Muscle of back (tissue), 3 donors: ENCODE measurements at regions not wholly inside any gene's neighbourhood (a gene's known extent, or its start where the extent isn't known, plus 50 kb on each side); places are given as distances from the start of the nearest gene placed in this dataset.
"Not testable (repeated sequence)": the region's sequence is repeated elsewhere in the genome, so short reads cannot be mapped to it uniquely, and the experiment has no call there.

ENCODE experiments used
- DNase-seq, 3 donors: peaks; one replicate each; pipeline versions ENCODE4 v3.0.0 to v3.0.0-alpha.2; 2013

DNA sequence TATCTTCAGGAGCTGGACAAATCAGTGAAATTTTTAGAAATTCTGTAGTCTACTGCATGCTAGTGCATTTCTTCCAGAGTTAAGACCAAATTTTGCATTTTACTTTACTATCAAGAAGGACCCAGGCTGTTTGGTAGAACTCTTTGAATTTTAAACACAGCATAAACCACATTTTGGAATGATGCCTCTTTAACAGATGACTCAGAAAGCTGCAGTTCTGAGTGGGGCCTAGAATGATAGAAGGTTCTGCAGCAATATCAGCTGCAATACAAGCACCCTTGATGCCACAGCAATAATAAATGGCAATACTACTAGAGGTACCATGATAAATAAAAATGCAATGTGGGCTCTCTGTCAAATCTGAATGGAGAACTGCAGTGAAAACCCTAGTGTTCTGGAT, 198.7 kb downstream of the TMA16 start:
- DNase-seq = no peak

DNA sequence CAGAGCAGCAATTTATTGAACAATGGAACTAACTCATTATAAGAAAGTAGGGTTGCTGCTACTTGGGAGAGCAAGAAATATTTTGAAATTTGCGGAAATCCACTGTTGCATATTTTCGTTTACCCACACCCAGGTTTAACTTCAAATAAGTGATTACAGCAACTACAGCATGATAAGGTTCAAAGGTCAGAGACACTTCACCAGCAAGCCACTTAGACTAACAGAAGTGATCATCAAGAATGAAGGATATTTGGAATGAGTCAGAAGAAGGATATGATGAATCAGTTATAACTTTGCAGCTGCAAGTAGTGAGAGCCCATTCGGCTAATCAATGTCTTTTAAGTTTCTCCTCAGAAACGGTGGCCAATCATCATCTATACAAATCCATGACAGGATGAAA, 199.3 kb downstream of the TMA16 start:
- no peak for DNase-seq

DNA sequence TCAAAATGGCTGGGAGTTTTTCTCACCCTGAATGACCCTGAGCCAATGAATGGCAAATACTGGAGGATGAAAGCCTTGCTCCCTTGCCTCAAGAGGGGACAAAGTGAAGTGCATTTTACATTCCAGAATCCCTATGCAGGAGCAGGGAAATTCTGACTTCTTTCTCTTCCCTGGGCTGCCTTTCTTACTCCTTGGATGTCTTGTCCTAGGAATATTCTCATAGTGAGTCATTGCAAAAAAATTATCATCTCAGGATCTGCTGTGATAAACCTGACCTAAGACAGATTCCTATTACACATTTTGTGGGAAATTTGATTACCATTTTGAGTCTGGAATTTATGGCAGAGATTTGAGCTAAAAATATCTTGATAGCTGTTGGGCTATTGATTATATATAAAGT, 199.9 kb downstream of the TMA16 start:
- DNase-seq = peak in 1 of 3 donors; percentile 76

DNA sequence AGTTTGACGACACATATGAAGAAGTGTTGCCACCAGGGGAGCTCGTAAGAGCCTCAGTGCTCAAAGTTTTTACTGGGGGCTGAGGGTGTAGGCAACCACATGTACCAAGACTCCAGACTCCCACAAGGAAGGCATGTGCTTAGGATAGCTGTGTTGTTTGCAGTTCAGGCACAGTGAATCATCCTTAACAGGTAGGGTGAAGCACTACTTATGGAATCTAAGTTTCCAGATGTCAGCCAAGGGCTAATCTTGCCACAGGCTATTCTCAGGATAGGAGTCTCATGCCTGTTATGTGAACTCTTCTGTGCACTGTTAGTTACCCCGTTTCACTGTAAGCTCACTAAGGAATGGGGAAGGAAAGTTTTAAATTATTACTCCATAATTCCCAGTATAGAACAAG, 202.6 kb downstream of the TMA16 start:
- no peak for DNase-seq

DNA sequence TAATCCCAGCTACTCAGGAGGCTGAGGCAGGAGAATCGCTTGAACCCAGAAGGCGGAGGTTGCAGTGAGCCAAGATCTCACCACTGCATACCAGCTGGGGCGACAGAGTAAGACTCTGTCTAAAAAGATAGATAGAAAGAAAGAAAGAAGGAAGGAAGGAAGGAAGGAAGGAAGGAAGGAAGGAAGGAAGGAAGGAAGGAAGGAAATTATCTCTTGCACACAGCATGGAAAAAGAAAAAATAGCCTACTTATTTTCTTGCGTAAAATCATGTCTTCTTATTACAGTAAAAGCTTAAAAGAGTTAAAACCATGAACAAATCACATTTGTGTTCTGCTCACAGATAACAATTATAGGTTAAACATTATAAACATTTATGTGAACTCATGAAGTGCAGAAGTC, 205.9 kb downstream of the TMA16 start:
- DNase-seq = not testable (repeated sequence)

DNA sequence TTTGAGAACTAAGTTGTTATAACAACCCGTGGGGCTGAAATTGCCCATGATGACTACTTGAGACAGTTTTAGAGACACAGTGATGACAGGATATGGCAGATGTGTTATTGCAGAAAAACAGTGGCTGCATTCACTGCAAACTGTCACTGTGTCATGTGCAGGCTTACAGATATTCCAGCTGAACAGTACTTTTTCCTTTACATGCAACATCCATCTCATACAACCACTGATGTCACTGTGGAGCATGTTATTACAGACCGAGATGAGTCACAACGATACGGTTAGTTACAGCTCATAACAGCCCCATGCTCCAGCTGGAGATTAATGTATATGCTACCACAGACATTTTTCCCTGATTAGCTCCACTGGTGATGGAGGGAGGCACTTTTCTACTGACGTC, 207.4 kb downstream of the TMA16 start:
- DNase-seq = peak in 2 of 3 donors; percentile 15 to 78

- no peak for DNase-seq
Observed at GRCh38 chr4:163702736-163703135, 208.2 kb downstream of the TMA16 start.

- DNase-seq = no peak
Observed at GRCh38 chr4:163703251-163703650, 208.8 kb downstream of the TMA16 start.

DNA sequence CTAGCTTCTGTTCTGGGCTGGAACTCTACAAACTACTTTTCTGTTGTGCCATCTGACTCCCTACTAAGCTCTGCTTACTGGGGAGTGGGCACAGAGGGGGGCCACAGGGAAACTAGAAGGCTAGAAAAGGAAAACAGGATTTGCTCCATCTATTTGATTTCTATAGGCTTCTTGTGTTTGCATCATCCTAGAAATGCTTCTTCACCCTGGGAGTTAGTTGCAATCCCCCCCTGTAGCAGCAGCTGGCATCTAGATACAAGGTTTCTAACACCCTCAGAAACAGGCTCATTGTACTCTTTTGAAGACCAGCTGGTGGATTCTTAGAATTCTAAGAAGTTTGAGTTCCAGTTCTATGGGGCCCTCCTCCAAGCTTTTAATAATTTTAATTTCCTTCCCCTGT, 213.4 kb downstream of the TMA16 start:
- no peak for DNase-seq

DNA sequence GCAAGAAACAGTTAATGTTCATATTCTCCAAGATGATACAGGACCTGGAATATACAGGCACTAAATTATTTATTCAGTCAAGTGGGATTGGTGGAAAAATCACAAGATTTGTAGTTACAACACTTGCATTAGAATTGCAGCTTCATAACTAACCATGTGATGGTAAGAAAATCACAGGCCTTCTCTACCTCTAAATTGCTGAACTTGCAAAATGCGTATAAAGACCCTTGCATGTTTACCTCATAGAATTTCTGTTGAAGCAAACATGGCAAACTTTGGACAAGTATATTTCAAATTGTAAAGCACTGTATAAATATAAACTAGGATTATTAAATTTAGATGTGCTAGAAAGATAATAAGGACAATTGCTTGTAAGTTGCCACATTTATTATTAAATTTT, 215.1 kb downstream of the TMA16 start:
- no peak for DNase-seq

- no peak for DNase-seq
Observed at GRCh38 chr4:163710158-163710557, 215.7 kb downstream of the TMA16 start.

- DNase-seq = not testable (repeated sequence)
Observed at GRCh38 chr4:163724495-163724894, 230.0 kb downstream of the TMA16 start.

- DNase-seq = no peak
Observed at GRCh38 chr4:163726641-163727040, 232.2 kb downstream of the TMA16 start.

- DNase-seq = no peak
Observed at GRCh38 chr4:163731071-163731470, 236.6 kb downstream of the TMA16 start.

DNA sequence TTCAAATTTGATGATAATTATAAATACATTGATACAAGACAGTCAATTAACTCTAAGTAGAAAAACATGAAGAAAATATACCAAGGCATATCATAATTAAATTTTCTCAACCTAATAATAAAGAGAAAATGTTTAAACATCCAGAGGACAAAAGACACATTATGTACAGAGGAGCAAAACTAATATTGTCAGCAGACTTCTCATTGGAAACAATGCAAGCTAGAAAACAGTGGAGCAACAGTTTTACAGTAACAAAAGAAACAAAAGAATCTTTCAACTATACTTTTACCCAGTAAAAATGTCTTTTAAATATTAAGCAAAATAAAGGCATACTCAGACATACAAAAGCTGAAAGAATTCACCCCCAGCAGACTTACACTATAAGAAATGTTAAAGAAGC, 238.0 kb downstream of the TMA16 start:
- DNase-seq = no peak

GRCh38 chr4:163736876-163737275, 242.4 kb downstream of the TMA16 start:
- DNase-seq = no peak

GRCh38 chr4:163737846-163738245, 243.4 kb downstream of the TMA16 start:
- DNase-seq = not testable (repeated sequence)

DNA sequence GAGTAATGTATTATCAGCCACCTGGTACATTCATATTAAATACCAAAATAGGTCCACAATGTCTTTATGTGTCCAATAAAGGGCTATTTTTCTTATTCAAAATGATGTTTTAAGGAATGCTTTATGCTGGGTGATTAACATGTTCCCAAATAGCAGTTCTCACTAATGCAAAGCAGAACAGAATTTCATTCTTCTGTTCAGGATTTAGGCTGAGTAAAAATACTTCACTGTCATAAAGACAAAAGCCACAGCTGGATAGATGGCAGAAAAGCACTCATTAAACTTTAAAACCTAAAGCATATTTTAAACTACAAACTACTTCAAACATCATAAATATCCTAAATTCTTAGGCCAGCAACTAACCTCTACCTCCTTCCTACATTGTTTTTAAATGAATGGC, 244.0 kb downstream of the TMA16 start:
- no peak for DNase-seq

DNA sequence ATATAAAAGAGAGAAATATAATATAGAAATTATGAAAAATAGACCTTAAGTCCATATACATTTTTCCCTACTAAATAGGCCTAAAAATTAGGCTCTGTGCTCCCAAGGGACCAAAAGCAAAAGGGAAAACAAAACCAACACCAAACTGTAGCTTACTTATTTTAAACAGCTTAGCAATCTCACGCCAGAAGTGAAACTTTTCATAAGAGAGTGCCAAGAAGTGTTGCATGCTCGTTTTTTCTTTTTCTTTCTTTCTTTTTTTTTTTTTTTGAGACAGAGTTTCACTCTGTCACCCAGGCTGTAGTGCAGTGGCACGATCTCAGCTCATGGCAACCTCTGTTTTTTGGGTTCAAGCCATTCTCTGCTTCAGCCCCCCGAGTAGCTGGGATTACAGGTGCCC, 250.4 kb downstream of the TMA16 start:
- DNase-seq = no peak

DNA sequence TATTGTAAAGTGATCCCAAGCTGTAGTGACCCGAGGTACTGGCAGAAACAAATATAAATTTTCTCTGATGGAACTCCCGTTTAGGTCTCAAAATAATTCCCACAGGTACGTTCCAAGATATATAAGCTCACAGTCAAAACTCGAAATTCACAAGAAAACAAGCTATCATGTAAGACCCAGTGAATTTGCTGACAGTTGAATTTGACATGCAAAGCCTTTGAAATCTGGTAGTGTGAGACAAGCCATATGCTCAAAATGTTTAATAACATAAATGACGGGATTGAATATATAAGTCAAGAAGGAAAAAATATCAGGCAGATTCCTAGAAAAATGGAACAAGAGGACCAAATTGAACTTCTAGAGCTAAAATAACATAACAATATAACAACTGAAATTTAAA, 252.8 kb downstream of the TMA16 start:
- DNase-seq = no peak

DNA sequence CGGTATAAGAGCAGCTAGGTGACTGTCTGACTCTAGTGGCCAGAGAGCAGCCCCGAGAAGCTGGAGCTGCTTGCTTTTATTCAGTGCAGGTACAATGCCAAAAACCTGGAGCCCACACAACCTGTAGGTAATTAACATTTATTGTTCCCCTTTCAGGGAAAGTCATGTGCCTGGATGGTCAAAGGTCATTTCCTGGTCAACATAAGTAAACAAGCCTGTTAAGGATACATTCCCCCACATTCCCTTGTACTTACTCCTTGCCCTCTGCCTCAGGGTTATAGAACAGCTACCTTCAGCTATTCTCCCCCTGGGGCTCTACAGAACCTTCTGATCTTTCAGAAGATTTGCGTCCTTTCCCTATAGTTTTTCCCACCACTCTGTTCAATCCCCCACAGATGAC, 253.4 kb downstream of the TMA16 start:
- no peak for DNase-seq

GRCh38 chr4:163748449-163748848, 254.0 kb downstream of the TMA16 start:
- peak in 1 of 3 donors; percentile 2 for DNase-seq

DNA sequence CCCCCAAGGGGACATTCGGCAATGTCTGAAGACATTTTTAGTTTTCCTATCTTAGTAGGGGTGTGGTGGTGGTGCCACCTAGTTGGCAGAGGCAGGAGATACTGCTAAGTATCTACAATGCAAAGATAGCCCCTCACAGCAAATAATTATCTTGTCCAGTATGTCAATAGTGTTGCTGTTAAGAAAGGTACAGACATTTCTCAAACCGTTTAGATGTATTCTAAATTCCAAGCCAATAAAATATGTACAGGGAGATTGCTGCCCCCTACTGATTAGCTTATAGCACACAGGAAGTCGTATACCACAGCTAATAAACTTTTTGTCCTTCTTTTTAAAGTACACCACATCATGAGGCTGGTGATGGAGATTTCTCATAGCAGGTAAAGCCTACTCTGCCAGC, 260.5 kb downstream of the TMA16 start:
- DNase-seq = peak in 2 of 3 donors; percentile 4 to 8

GRCh38 chr4:163757219-163757618, 262.7 kb downstream of the TMA16 start:
- DNase-seq = peak in 2 of 3 donors; percentile 5 to 16

- DNase-seq = no peak
Observed at GRCh38 chr4:163758032-163758431, 263.5 kb downstream of the TMA16 start.
